H4 (cell line): ENCODE measurements at regions not wholly inside any gene's neighbourhood (a gene's known extent, or its start where the extent isn't known, plus 50 kb on each side); places are given as distances from the start of the nearest gene placed in this dataset.
"Not testable (repeated sequence)": the region's sequence is repeated elsewhere in the genome, so short reads cannot be mapped to it uniquely, and the experiment has no call there.

Experiments used
- DNase-seq: peaks from one replicate; pipeline ENCODE4 v3.0.0-alpha.2; 2015; ENCODE audit warnings: low spot score

GRCh38 chr7:13578294-13578693 lies 411.2 kb downstream of the ETV1 start:
- no peak for DNase-seq

GRCh38 chr7:13581097-13581496 lies 408.4 kb downstream of the ETV1 start:
- no peak for DNase-seq

GRCh38 chr7:13593854-13594253 lies 395.6 kb downstream of the ETV1 start:
- DNase-seq: no peak

- DNase-seq: no peak
These were observed 387.4 kb downstream of the ETV1 start for GRCh38 chr7:13602036-13602435.

GRCh38 chr7:13603016-13603415 lies 386.4 kb downstream of the ETV1 start:
- no peak for DNase-seq

- no peak for DNase-seq
These were observed 385.8 kb downstream of the ETV1 start for GRCh38 chr7:13603661-13604060.

- no peak for DNase-seq
These were observed 385.3 kb downstream of the ETV1 start for GRCh38 chr7:13604178-13604577.

GRCh38 chr7:13610372-13610771 lies 379.1 kb downstream of the ETV1 start:
- no peak for DNase-seq

GRCh38 chr7:13615679-13616078 lies 373.8 kb downstream of the ETV1 start:
- no peak for DNase-seq

- DNase-seq: no peak
These were observed 362.0 kb downstream of the ETV1 start for GRCh38 chr7:13627455-13627854.

GRCh38 chr7:13628239-13629001 lies 361.0 kb downstream of the ETV1 start:
- peak; percentile 85 for DNase-seq

- not testable (repeated sequence) for DNase-seq
These were observed 358.0 kb downstream of the ETV1 start for GRCh38 chr7:13631207-13632049.

- no peak for DNase-seq
These were observed 355.6 kb downstream of the ETV1 start for GRCh38 chr7:13633857-13634256.

GRCh38 chr7:13639396-13639795 lies 350.1 kb downstream of the ETV1 start:
- no peak for DNase-seq

- DNase-seq: peak; percentile 84
These were observed 347.8 kb downstream of the ETV1 start for GRCh38 chr7:13641714-13642113.

GRCh38 chr7:13651167-13651566 lies 338.3 kb downstream of the ETV1 start:
- DNase-seq: no peak

GRCh38 chr7:13656330-13656729 lies 333.1 kb downstream of the ETV1 start:
- DNase-seq: no peak

GRCh38 chr7:13673290-13673689 lies 316.2 kb downstream of the ETV1 start:
- DNase-seq: no peak

GRCh38 chr7:13682626-13683025 lies 306.8 kb downstream of the ETV1 start:
- no peak for DNase-seq

GRCh38 chr7:13687500-13687899 lies 302.0 kb downstream of the ETV1 start:
- DNase-seq: no peak

GRCh38 chr7:13692548-13692947 lies 296.9 kb downstream of the ETV1 start:
- DNase-seq: no peak

- DNase-seq: no peak
These were observed 287.2 kb downstream of the ETV1 start for GRCh38 chr7:13702251-13702650.

GRCh38 chr7:13708670-13709069 lies 280.8 kb downstream of the ETV1 start:
- no peak for DNase-seq
